Natural killer cell treated with Interleukin-12 subunit alpha and Interleukin-12 subunit beta and Interleukin-15 and Interleukin-18, amount 100 ng/mL, for 72 hours (primary cell): ENCODE measurements at regions not wholly inside any gene's neighbourhood (a gene's known extent, or its start where the extent isn't known, plus 50 kb on each side); places are given as distances from the start of the nearest gene placed in this dataset.

Experiments used
- ATAC-seq, 2 donors: fragments of 150-1000 bp; cut with Tn5 transposase in 1 of 2; sonication (Bioruptor Pico), chemical (Tn5 transposase) in 1 of 2; 2 replicates each; pipeline ENCODE4 v1.10.0; 2021
- DNase-seq: peaks from one replicate; pipeline ENCODE4 v3.0.0; 2022; ENCODE audit warnings: low spot score
- H3K27ac Mint-ChIP-seq, 2 donors: 1 replicate in 1 of 2; 2 replicates in 1 of 2; pipeline ENCODE4 v1.8.0; 2022; ENCODE audit warnings: mixed read lengths in 2 of 2, mild to moderate bottlenecking in 1 of 2, moderate library complexity in 1 of 2
- H3K27me3 Mint-ChIP-seq, 2 donors: 1 replicate in 1 of 2; 2 replicates in 1 of 2; pipeline ENCODE4 v1.8.0; 2022; ENCODE audit warnings: mixed read lengths in 2 of 2
- H3K36me3 Mint-ChIP-seq: one replicate; pipeline ENCODE4 v1.8.0; 2022; ENCODE audit warnings: mixed read lengths
- H3K4me1 Mint-ChIP-seq, 2 donors: 1 replicate in 1 of 2; 2 replicates in 1 of 2; pipeline ENCODE4 v1.8.0; 2022; ENCODE audit warnings: low read depth in 2 of 2, mixed read lengths in 2 of 2, mild to moderate bottlenecking in 1 of 2
- H3K4me3 Mint-ChIP-seq: one replicate; pipeline ENCODE4 v1.8.0; 2022; ENCODE audit warnings: mixed read lengths
- H3K9me3 Mint-ChIP-seq: 2 replicates; pipeline ENCODE4 v1.8.0; 2022; ENCODE audit warnings: mixed read lengths

GRCh38 chr4:129526812-129527211 lies 430.9 kb downstream of the C4orf33 start:
- no peaks in the 10 kb centered on the region for H3K36me3 Mint-ChIP-seq
- H3K4me1 Mint-ChIP-seq: no peaks in the 10 kb centered on the region
- DNase-seq: no peak
- no peak overlapping the region for H3K4me3 Mint-ChIP-seq
- H3K27ac Mint-ChIP-seq: no peak overlapping the region
- H3K27me3 Mint-ChIP-seq: no peaks in the 10 kb centered on the region
- ATAC-seq: no peak
- peaks cover 12% of the 10 kb centered on the region for H3K9me3 Mint-ChIP-seq

- Mint-ChIP-seq H3K27me3 (no peaks in the 10 kb centered on the region), H3K4me3 (no peak overlapping the region), H3K27ac (no peak overlapping the region), H3K4me1 (no peaks in the 10 kb centered on the region), H3K36me3 (no peaks in the 10 kb centered on the region), H3K9me3 (peaks cover 12% of the 10 kb centered on the region)
- ATAC-seq (no peak), DNase-seq (no peak)
These were observed 435.3 kb downstream of the C4orf33 start for GRCh38 chr4:129531253-129531652.

- Mint-ChIP-seq H3K4me3 (no peak overlapping the region), H3K36me3 (no peaks in the 10 kb centered on the region), H3K27me3 (no peaks in the 10 kb centered on the region), H3K4me1 (no peaks in the 10 kb centered on the region), H3K27ac (no peak overlapping the region), H3K9me3 (peaks cover 14% of the 10 kb centered on the region)
- DNase-seq (no peak), ATAC-seq (no peak)
These were observed 436.6 kb downstream of the C4orf33 start for GRCh38 chr4:129532573-129532972.

- no peaks in the 10 kb centered on the region for H3K36me3 Mint-ChIP-seq
- ATAC-seq: no peak
- no peak overlapping the region for H3K27ac Mint-ChIP-seq
- peaks cover 16% of the 10 kb centered on the region for H3K9me3 Mint-ChIP-seq
- DNase-seq: no peak
- no peaks in the 10 kb centered on the region for H3K4me1 Mint-ChIP-seq
- no peaks in the 10 kb centered on the region for H3K27me3 Mint-ChIP-seq
- H3K4me3 Mint-ChIP-seq: no peak overlapping the region
These were observed 447.3 kb downstream of the C4orf33 start for GRCh38 chr4:129543299-129543698.

- Mint-ChIP-seq H3K36me3 (no peaks in the 10 kb centered on the region), H3K4me1 (no peaks in the 10 kb centered on the region), H3K9me3 (peaks cover 13% of the 10 kb centered on the region), H3K4me3 (no peak overlapping the region), H3K27me3 (no peaks in the 10 kb centered on the region), H3K27ac (no peak overlapping the region)
- no peak for DNase-seq
- no peak for ATAC-seq
These were observed 449.8 kb downstream of the C4orf33 start for GRCh38 chr4:129545599-129546278.

GRCh38 chr4:129546531-129546930 lies 450.6 kb downstream of the C4orf33 start:
- no peaks in the 10 kb centered on the region for H3K36me3 Mint-ChIP-seq
- no peaks in the 10 kb centered on the region for H3K27me3 Mint-ChIP-seq
- H3K4me1 Mint-ChIP-seq: no peaks in the 10 kb centered on the region
- H3K9me3 Mint-ChIP-seq: peaks cover 12% of the 10 kb centered on the region
- no peak overlapping the region for H3K4me3 Mint-ChIP-seq
- ATAC-seq: no peak
- no peak for DNase-seq
- H3K27ac Mint-ChIP-seq: no peak overlapping the region

GRCh38 chr4:129550281-129550785 lies 454.4 kb downstream of the C4orf33 start:
- peaks cover 3% of the 10 kb centered on the region for H3K9me3 Mint-ChIP-seq
- ATAC-seq: no peak
- no peak for DNase-seq
- H3K4me3 Mint-ChIP-seq: no peak overlapping the region
- H3K4me1 Mint-ChIP-seq: no peaks in the 10 kb centered on the region
- H3K27ac Mint-ChIP-seq: no peak overlapping the region
- no peaks in the 10 kb centered on the region for H3K27me3 Mint-ChIP-seq
- no peaks in the 10 kb centered on the region for H3K36me3 Mint-ChIP-seq

GRCh38 chr4:129561280-129561679 lies 465.3 kb downstream of the C4orf33 start:
- no peak overlapping the region for H3K4me3 Mint-ChIP-seq
- H3K36me3 Mint-ChIP-seq: no peaks in the 10 kb centered on the region
- no peaks in the 10 kb centered on the region for H3K27me3 Mint-ChIP-seq
- H3K4me1 Mint-ChIP-seq: no peaks in the 10 kb centered on the region
- peaks cover 3% of the 10 kb centered on the region for H3K9me3 Mint-ChIP-seq
- DNase-seq (no peak), ATAC-seq (no peak)
- H3K27ac Mint-ChIP-seq: no peak overlapping the region

GRCh38 chr4:129561886-129562671 lies 466.1 kb downstream of the C4orf33 start:
- ATAC-seq (no peak), DNase-seq (no peak)
- Mint-ChIP-seq H3K4me3 (no peak overlapping the region), H3K27ac (no peak overlapping the region), H3K9me3 (peaks cover 7% of the 10 kb centered on the region), H3K27me3 (no peaks in the 10 kb centered on the region), H3K4me1 (no peaks in the 10 kb centered on the region), H3K36me3 (no peaks in the 10 kb centered on the region)

GRCh38 chr4:129565214-129565613 lies 469.3 kb downstream of the C4orf33 start:
- H3K27me3 Mint-ChIP-seq: no peaks in the 10 kb centered on the region
- ATAC-seq (no peak), DNase-seq (no peak)
- H3K4me1 Mint-ChIP-seq: no peaks in the 10 kb centered on the region
- no peak overlapping the region for H3K27ac Mint-ChIP-seq
- no peak overlapping the region for H3K4me3 Mint-ChIP-seq
- H3K36me3 Mint-ChIP-seq: no peaks in the 10 kb centered on the region
- peaks cover 7% of the 10 kb centered on the region for H3K9me3 Mint-ChIP-seq

- no peak for ATAC-seq
- Mint-ChIP-seq H3K27ac (no peak overlapping the region), H3K36me3 (no peaks in the 10 kb centered on the region), H3K9me3 (peaks cover 12% of the 10 kb centered on the region), H3K4me3 (no peak overlapping the region), H3K27me3 (no peaks in the 10 kb centered on the region), H3K4me1 (no peaks in the 10 kb centered on the region)
- DNase-seq: no peak
These were observed 474.4 kb downstream of the C4orf33 start for GRCh38 chr4:129570326-129570725.

GRCh38 chr4:129578336-129578735 lies 482.4 kb downstream of the C4orf33 start:
- Mint-ChIP-seq H3K9me3 (peaks cover 16% of the 10 kb centered on the region), H3K4me3 (no peak overlapping the region), H3K27me3 (no peaks in the 10 kb centered on the region), H3K27ac (no peak overlapping the region), H3K36me3 (no peaks in the 10 kb centered on the region), H3K4me1 (no peaks in the 10 kb centered on the region)
- DNase-seq (no peak), ATAC-seq (no peak)

- Mint-ChIP-seq H3K36me3 (no peaks in the 10 kb centered on the region), H3K27me3 (no peaks in the 10 kb centered on the region), H3K9me3 (peaks cover 13% of the 10 kb centered on the region), H3K27ac (no peak overlapping the region), H3K4me3 (no peak overlapping the region), H3K4me1 (no peaks in the 10 kb centered on the region)
- DNase-seq (no peak), ATAC-seq (no peak)
These were observed 485.4 kb downstream of the C4orf33 start for GRCh38 chr4:129581305-129581704.

- H3K4me3 Mint-ChIP-seq: no peak overlapping the region
- no peak for DNase-seq
- H3K4me1 Mint-ChIP-seq: no peaks in the 10 kb centered on the region
- H3K27ac Mint-ChIP-seq: no peak overlapping the region
- peaks cover 8% of the 10 kb centered on the region for H3K9me3 Mint-ChIP-seq
- no peaks in the 10 kb centered on the region for H3K27me3 Mint-ChIP-seq
- ATAC-seq: no peak
- no peaks in the 10 kb centered on the region for H3K36me3 Mint-ChIP-seq
These were observed 487.9 kb downstream of the C4orf33 start for GRCh38 chr4:129583868-129584267.
